Neural progenitor cell (in vitro differentiated cells): ENCODE measurements at regions not wholly inside any gene's neighbourhood (a gene's known extent, or its start where the extent isn't known, plus 50 kb on each side); places are given as distances from the start of the nearest gene placed in this dataset.

Experiments used
- DNase-seq: peaks from one replicate; pipeline ENCODE4 v3.0.0-alpha.2; 2016; ENCODE audit warnings: low spot score
- H2AFZ ChIP-seq: fragments of 200-600 bp; sonication (generic); replicated peaks from 2 replicates; pipeline ENCODE4 v1.6.1; 2016; ENCODE audit warnings: antibody characterized with exemption
- H3F3A ChIP-seq: fragments of 200-600 bp; sonication (generic); 2 replicates; pipeline ENCODE4 v1.6.1; 2016; ENCODE audit warnings: antibody characterized with exemption, low read depth
- H3K27ac ChIP-seq: fragments of 200-600 bp; sonication (generic); 2 replicates; pipeline ENCODE4 v1.5.1; 2016; ENCODE audit warnings: mild to moderate bottlenecking
- H3K27me3 ChIP-seq: fragments of 200-600 bp; sonication (generic); 2 replicates; pipeline ENCODE4 v1.6.1; 2016; ENCODE audit warnings: mild to moderate bottlenecking, moderate library complexity
- H3K36me3 ChIP-seq: fragments of 200-600 bp; sonication (generic); 2 replicates; pipeline ENCODE4 v1.5.1; 2016
- H3K4me1 ChIP-seq: fragments of 200-600 bp; sonication (generic); 2 replicates; pipeline ENCODE4 v1.6.1; 2016; ENCODE audit warnings: mixed run types
- H3K4me2 ChIP-seq: fragments of 200-600 bp; sonication (generic); 2 replicates; pipeline ENCODE4 v1.6.1; 2016
- H3K4me3 ChIP-seq: fragments of 200-600 bp; sonication (generic); 2 replicates; pipeline ENCODE4 v1.5.1; 2016
- H3K79me2 ChIP-seq: fragments of 200-600 bp; sonication (generic); 2 replicates; pipeline ENCODE4 v1.6.1; 2016; ENCODE audit warnings: low read depth
- H3K9ac ChIP-seq: fragments of 200-600 bp; sonication (generic); 2 replicates; pipeline ENCODE4 v1.6.1; 2016
- H3K9me3 ChIP-seq: fragments of 200-600 bp; sonication (generic); 2 replicates; pipeline ENCODE4 v1.5.1; 2016; ENCODE audit warnings: low read depth
- H4K20me1 ChIP-seq: fragments of 200-600 bp; sonication (generic); 2 replicates; pipeline ENCODE4 v1.6.1; 2016; ENCODE audit warnings: low read depth
- H3K27ac Mint-ChIP-seq: 3 replicates; pipeline ENCODE4 v1.8.0; 2021; ENCODE audit warnings: mixed read lengths
- H3K27me3 Mint-ChIP-seq: 2 replicates; pipeline ENCODE4 v1.8.0; 2022; ENCODE audit warnings: low read depth, mild to moderate bottlenecking, inconsistent platforms, moderate library complexity, mixed read lengths; ENCODE audit not compliant: insufficient read depth
- H3K36me3 Mint-ChIP-seq: 3 replicates; pipeline ENCODE4 v1.8.0; 2021; ENCODE audit warnings: mixed read lengths
- H3K4me1 Mint-ChIP-seq: 3 replicates; pipeline ENCODE4 v1.8.0; 2021; ENCODE audit warnings: mixed read lengths
- H3K4me3 Mint-ChIP-seq: 3 replicates; pipeline ENCODE4 v1.8.0; 2021; ENCODE audit warnings: mild to moderate bottlenecking, moderate library complexity, mixed read lengths
- H3K9me3 Mint-ChIP-seq: 3 replicates; pipeline ENCODE4 v1.8.0; 2020; ENCODE audit warnings: mixed read lengths
- CTCF ChIP-seq: fragments of 200-600 bp; sonication (generic); IDR thresholded peaks from 2 replicates; pipeline ENCODE4 v1.5.1; 2017; ENCODE audit warnings: antibody characterized with exemption, mild to moderate bottlenecking
- EZH2 ChIP-seq: fragments of 200-600 bp; sonication (generic); IDR thresholded peaks from 2 replicates; pipeline ENCODE4 v1.6.1; 2017; ENCODE audit warnings: antibody characterized with exemption, mild to moderate bottlenecking, moderate library complexity
- EZH2phosphoT487 ChIP-seq: fragments of 200-600 bp; sonication (generic); IDR thresholded peaks from 2 replicates; pipeline ENCODE4 v1.6.1; 2017; ENCODE audit warnings: antibody characterized with exemption

GRCh38 chr5:166823360-166823759 lies 1468.1 kb upstream of the WWC1 start:
- Histone ChIP-seq H3K4me2 (no peak overlapping the region), H3F3A (no peaks in the 10 kb centered on the region), H3K4me3 (no peak overlapping the region), H3K27ac (no peak overlapping the region), H4K20me1 (no peaks in the 10 kb centered on the region), H3K27me3 (no peaks in the 10 kb centered on the region), H3K9me3 (no peaks in the 10 kb centered on the region), H3K4me1 (no peaks in the 10 kb centered on the region), H3K9ac (no peak overlapping the region), H3K79me2 (no peaks in the 10 kb centered on the region), H2AFZ (no peak overlapping the region), H3K36me3 (no peaks in the 10 kb centered on the region)
- H3K27me3 Mint-ChIP-seq, result no peaks in the 10 kb centered on the region
- no peak for DNase-seq
- no peaks in the 10 kb centered on the region for H3K9me3 Mint-ChIP-seq
- TF ChIP-seq CTCF (no peak), EZH2phosphoT487 (no peak), EZH2 (no peak)
- no peak overlapping the region for H3K4me3 Mint-ChIP-seq
- no peaks in the 10 kb centered on the region for H3K36me3 Mint-ChIP-seq
- H3K27ac Mint-ChIP-seq, result no peak overlapping the region
- H3K4me1 Mint-ChIP-seq, result peaks cover 1% of the 10 kb centered on the region

DNA sequence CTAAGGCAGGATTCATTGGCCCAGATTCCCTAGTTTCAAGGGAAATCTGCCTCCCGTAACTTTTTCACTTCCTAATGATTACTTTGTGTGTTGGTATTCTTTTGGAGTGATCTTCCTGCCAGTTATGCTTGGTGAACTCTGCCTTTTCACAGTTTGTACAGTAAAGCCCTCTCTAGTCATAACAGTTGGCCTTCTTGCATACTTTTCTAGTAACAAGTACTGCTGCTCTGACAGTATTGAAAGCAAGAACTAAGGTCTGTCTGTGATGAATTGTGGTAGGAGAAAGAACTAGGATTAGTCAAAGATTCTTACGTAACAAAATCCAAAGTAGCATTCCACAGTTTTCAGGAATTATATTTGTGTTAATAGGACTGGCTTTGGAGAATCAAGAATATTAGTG lies 1457.2 kb upstream of the WWC1 start:
- no peaks in the 10 kb centered on the region for H3F3A ChIP-seq
- H3K9me3 Mint-ChIP-seq, result no peaks in the 10 kb centered on the region
- H3K27me3 Mint-ChIP-seq, result peaks cover 2% of the 10 kb centered on the region
- H3K79me2 ChIP-seq, result no peaks in the 10 kb centered on the region
- no peaks in the 10 kb centered on the region for H3K4me1 Mint-ChIP-seq
- DNase-seq, result no peak
- H3K36me3 ChIP-seq, result no peaks in the 10 kb centered on the region
- H3K4me3 ChIP-seq, result no peak overlapping the region
- H3K9ac ChIP-seq, result no peak overlapping the region
- peak overlapping the region; percentile 63 for H2AFZ ChIP-seq
- H3K4me1 ChIP-seq, result no peaks in the 10 kb centered on the region
- no peak overlapping the region for H3K4me3 Mint-ChIP-seq
- H3K4me2 ChIP-seq, result no peak overlapping the region
- no peak overlapping the region for H3K27ac Mint-ChIP-seq
- no peaks in the 10 kb centered on the region for H3K9me3 ChIP-seq
- TF ChIP-seq EZH2, result no peak
- no peak for TF ChIP-seq EZH2phosphoT487
- no peak for TF ChIP-seq CTCF
- no peaks in the 10 kb centered on the region for H3K27me3 ChIP-seq
- H3K27ac ChIP-seq, result no peak overlapping the region
- no peaks in the 10 kb centered on the region for H3K36me3 Mint-ChIP-seq
- H4K20me1 ChIP-seq, result no peaks in the 10 kb centered on the region

DNA sequence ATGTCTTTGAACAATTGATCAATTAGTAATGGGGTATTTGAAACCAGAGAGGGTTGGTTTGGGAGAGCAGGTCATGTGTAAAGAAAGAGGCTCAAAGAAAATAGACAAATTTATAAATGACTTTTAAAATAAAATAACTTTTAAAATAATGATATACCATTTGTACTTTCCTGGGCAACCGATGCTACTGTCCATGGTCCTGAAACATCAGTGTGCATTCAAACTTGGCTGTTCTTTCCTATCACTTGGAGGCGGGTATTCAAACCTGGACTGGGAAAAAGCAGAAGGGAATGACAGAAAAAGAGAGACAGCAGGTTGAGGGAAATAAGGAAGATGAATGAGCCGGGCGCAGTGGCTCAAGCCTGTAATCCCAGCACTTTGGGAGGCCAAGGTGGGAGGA lies 1446.4 kb upstream of the WWC1 start:
- H3K4me2 ChIP-seq, result no peak overlapping the region
- peak; percentile 61 for DNase-seq

More for the DNA sequence above, 1446.4 kb upstream of the WWC1 start:
- H3K4me3 ChIP-seq, result no peak overlapping the region
- H2AFZ ChIP-seq, result no peak overlapping the region
- no peaks in the 10 kb centered on the region for H4K20me1 ChIP-seq
- no peak overlapping the region for H3K27ac ChIP-seq
- Mint-ChIP-seq H3K36me3 (no peaks in the 10 kb centered on the region), H3K27me3 (peaks cover 5% of the 10 kb centered on the region), H3K27ac (peak overlapping the region; percentile 68), H3K4me3 (no peak overlapping the region), H3K9me3 (peaks cover 2% of the 10 kb centered on the region), H3K4me1 (peaks cover 4% of the 10 kb centered on the region)
- H3K36me3 ChIP-seq, result no peaks in the 10 kb centered on the region
- H3K27me3 ChIP-seq, result no peaks in the 10 kb centered on the region
- H3K79me2 ChIP-seq, result no peaks in the 10 kb centered on the region
- H3K4me1 ChIP-seq, result peaks cover 6% of the 10 kb centered on the region
- no peak overlapping the region for H3K9ac ChIP-seq
- no peaks in the 10 kb centered on the region for H3F3A ChIP-seq
- TF ChIP-seq EZH2 (no peak), EZH2phosphoT487 (no peak), CTCF (no peak)
- H3K9me3 ChIP-seq, result peaks cover 2% of the 10 kb centered on the region
